ENCODE measurements at regions not wholly inside any gene's neighbourhood (a gene's known extent, or its start where the extent isn't known, plus 50 kb on each side); places are given as distances from the start of the nearest gene placed in this dataset.

DNA sequence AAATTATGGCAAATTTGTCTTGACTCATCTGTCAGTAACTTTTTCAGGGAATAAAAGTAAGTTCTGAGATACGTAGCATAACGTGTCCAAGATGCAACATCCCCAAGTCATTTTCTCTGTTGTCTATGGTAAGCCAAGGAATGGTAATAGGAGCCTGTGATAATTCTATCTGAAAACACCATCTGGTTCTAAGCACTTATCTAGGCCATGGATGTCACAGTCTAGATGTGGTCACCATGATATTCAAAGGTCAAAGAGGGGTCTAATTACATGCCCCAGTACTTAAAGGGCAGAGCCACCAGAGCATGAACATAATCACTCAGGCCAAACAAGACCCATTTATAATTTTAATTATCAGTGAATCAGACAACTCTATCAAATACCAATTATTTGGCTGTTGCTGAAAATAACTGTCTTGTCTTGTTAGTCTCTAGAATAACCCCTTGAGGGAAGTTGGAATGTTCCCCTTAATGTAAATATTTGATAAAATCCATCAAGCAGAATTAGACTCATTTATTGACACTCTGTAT, 225.1 kb upstream of the MPPED2 start:
- no peak for TF ChIP-seq GATA2 (IDR thresholded peaks at IDR 0.05; ENCODE audit: low read depth, low read length)
- TF ChIP-seq GATA3 (IDR thresholded peaks at IDR 0.05; ENCODE audit: low read depth, low read length), result no peak

DNA sequence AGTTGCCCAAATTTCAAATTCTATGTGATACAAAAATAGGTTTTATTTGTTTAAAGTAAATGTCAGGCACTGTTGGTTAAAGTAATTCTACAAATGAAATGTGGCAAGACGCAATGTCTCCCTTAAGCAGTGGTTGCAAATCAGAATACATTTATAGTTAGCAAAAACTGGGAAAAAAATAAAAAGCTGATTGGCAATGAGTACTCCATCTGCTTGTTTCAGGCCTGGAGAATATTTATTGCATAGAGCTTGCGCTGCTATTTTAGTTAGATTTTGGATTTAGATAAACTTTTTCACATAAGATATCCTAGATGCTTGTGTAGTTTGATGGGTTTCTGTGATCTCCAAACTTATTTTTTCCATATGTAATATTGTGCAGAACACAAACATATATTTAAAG, 224.0 kb upstream of the MPPED2 start:
- no peak for TF ChIP-seq GATA2 (IDR thresholded peaks at IDR 0.05; ENCODE audit: low read depth, low read length)
- no peak for TF ChIP-seq GATA3 (IDR thresholded peaks at IDR 0.05; ENCODE audit: low read depth, low read length)

DNA sequence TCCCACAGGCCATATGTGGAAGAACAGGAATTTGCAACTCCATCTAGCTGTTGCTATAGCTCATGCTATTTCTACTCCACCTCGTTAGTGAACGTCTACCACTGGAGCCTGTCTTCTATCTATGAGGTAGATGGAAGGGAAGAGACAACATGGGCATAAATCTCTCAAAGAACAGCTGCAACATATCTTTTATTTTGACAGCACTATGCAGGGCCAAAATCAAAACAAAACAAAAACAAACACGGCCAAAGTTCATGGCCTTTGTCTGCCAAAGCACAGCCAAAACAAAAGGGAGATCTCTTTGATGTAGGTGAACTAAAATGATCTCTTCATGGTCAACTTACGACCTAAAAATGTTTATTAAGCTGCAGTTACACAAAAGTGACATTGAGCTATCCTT, 215.2 kb upstream of the MPPED2 start:
- no peak for TF ChIP-seq GATA3 (IDR thresholded peaks at IDR 0.05; ENCODE audit: low read depth, low read length)
- no peak for TF ChIP-seq GATA2 (IDR thresholded peaks at IDR 0.05; ENCODE audit: low read depth, low read length)

DNA sequence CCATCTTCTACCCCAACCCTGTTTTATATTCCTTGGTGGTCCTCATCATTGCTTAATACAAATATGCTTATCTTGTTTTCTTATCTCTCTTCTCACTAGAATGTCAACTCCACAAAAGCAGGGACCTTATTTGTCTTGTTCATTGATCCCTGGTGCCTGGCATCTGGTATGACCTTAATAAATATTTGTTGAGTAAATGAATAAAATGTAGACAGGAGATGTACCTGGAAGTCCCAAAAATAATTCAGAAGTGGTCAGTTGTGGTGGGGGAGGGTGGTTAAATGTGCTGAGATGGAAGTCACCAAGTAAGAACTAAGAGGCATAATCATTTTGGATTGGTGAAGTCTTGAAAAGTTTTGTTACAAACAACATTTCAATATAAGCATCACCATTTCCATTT, 214.8 kb upstream of the MPPED2 start:
- TF ChIP-seq GATA2 (IDR thresholded peaks at IDR 0.05; ENCODE audit: low read depth, low read length) (no peak), GATA3 (IDR thresholded peaks at IDR 0.05; ENCODE audit: low read depth, low read length) (no peak)

DNA sequence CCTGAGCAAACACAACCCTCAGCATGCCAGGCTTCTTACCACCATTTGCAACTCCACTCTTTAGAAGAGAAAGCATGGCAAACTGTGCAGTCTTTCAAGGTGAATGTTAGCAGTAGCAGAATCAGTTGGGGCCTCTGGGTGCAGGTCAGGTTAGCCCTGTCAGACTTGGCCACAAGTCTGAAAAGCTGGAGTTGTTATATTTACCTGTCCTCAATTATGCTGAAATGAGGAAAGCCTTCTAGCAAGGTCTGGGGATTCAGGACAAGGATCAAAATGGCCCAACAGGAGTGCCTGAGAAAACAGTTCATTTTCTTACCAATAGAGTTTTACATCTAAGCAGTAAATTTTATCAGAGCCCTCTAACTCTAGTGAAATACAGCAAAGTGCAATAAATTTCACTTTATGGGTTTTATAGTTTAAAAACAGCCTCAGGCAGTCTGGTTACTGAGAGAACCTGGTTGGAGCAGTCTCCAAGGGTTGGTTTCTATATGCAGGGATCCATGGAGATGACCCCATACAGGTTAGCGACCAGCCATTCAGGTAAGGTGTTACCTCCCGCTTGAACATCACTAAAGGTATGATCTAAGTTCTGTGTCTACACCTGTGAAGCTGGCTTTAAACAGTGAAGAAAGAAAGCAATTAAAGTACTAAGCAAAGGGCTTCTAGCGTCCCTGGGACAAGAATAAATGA, 212.5 kb upstream of the MPPED2 start:
- TF ChIP-seq GATA3 (IDR thresholded peaks at IDR 0.05; ENCODE audit: low read depth, low read length) (no peak), GATA2 (IDR thresholded peaks at IDR 0.05; ENCODE audit: low read depth, low read length) (no peak)

DNA sequence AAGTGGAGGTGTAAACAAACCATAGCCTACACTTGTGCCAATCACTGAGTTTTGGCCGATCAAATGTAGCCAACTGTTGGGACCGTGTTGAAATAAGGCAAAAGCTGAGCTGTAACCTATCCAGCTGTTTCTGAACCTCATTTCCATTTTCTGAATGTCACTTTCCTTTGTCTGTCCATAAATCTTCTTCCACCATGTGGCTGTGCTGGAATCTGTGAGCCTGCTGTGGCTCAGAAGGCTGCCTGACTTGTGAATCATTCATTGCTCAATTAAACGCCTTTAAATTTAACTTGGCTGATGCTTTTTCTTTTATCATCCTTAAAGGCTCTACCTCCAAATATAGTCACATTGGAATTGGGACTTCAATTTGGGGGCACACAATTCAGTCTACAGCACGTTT, 203.1 kb upstream of the MPPED2 start:
- TF ChIP-seq GATA2 (IDR thresholded peaks at IDR 0.05; ENCODE audit: low read depth, low read length) (no peak), GATA3 (IDR thresholded peaks at IDR 0.05; ENCODE audit: low read depth, low read length) (no peak)

DNA sequence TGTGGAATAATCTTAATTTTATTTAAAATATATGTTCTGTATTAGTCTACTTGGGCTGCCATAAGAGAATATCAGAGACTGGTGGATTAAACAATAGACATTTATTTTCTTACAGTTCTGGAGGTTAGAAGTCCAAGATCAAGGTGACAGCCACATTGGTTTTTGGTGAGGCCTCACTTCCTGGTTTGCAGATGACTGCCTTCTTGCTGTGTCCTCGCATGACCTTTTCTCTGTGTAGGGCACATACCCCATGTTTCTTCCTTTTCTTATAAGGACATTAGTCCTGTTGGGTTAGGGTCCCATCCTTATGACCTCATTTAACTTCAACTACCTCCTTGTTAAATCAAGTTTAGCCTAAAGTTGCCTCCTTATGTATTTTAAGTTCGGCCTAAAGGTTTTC, 202.7 kb upstream of the MPPED2 start:
- TF ChIP-seq GATA3 (IDR thresholded peaks at IDR 0.05; ENCODE audit: low read depth, low read length) (no peak), GATA2 (IDR thresholded peaks at IDR 0.05; ENCODE audit: low read depth, low read length) (no peak)

DNA sequence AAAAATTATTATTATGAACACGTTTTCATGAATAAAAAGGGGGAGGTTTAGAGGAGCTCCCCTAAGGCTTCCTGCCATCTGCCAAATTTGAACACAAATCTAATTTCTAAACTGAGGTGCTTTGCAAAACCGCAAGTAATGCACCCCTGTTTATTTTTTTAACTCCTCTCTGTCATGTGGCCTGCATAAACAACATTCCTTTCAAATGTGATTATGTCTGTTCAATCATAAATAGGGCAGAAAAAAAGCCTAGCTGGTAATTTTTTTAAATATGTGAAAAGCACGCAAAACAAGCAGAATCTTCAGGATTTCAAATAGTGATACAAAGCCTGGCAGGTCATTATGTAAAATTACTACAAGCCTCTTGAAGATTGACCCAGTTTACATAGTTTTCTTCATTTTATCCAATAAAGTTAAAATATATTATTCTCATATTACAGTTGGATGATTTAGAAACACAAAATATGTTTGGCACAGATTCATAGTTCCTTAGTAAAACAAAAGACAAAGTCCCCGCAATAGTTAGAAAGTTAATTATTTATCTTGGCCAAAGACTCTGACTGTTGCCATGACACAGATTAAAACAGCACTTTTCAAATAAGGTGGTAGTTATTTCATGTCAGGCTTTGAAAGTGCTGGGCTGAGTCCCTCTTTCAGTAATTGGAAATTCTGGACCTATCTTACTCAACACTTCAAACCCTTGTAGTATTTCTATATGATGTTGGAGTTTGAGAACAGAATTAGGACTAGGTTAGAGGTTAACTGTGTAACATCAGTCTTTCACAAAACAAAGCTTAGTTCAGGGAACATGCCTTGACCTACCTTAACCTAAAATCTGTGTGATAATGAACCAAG, 200.3 kb upstream of the MPPED2 start:
- TF ChIP-seq GATA3 (IDR thresholded peaks at IDR 0.05; ENCODE audit: low read depth, low read length) (no peak), GATA2 (IDR thresholded peaks at IDR 0.05; ENCODE audit: low read depth, low read length) (no peak)

DNA sequence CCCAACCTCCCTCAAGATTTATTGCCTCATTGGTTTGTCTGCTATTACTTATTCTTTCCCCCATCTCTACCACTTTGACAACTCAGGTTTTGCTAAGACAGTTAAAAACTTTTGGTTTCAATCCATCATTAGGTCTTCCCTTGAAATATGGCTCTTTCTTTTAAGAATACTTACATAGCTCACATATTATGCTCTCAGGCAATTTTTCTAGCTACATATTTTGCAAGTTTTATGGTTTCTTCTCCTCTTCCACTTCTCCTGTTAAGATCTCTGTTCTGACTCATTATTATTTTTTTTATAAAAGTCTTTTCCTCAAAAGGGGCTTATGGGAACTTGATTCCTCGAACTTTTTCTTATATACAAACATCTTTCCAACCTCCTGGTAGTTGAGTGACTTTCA, 192.4 kb upstream of the MPPED2 start:
- TF ChIP-seq GATA3 (IDR thresholded peaks at IDR 0.05; ENCODE audit: low read depth, low read length) (no peak), GATA2 (IDR thresholded peaks at IDR 0.05; ENCODE audit: low read depth, low read length) (no peak)

DNA sequence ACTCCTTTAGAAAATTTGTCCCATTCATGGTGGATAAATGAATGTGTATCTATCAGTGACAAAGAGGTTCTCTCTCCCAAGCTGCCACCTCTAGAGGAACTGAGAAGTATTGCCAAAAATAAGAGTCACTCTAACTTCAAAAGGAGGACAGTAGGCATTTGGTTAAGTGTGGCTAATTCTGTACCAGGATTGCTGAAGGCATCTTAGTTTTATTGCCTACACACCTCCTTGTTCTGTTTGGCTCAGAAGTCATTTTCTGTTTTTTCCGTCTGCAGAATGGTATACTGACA, 189.0 kb upstream of the MPPED2 start:
- TF ChIP-seq GATA3 (IDR thresholded peaks at IDR 0.05; ENCODE audit: low read depth, low read length) (no peak), GATA2 (IDR thresholded peaks at IDR 0.05; ENCODE audit: low read depth, low read length) (no peak)

DNA sequence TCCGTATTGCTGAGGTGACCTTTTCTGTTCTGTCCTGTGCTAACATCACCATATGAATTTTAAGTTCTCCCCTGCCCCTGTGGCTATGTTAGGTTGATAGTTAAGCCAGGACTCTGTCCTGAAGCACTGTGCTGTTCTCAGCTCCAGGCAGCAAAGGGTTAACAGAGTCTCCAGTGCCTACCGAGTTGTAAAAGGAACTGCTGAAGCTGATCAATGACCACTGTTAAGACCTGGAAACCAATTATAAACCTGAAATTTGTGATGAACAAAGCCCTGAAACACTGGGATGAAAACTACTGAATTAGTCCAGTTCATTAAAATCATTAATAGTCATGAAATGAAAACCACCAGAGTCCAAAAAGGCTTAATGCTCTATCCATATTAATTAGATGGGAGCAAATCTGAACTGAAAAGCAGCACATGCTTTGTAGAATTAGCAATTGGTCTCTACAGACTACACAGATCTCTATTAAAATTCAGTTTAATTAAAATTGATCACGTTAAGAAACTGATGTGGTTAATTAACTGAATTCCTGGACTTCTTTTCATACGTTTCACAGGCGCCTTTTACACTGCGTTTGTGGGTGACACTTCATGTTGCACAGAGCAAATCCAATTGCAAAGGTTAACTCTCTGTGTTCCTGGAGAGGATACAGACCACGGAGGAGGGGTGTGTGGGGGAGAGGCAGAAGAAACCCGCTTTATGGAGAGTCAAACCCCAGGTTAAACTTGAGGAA, 188.5 kb upstream of the MPPED2 start:
- TF ChIP-seq GATA3 (IDR thresholded peaks at IDR 0.05; ENCODE audit: low read depth, low read length) (no peak), GATA2 (IDR thresholded peaks at IDR 0.05; ENCODE audit: low read depth, low read length) (no peak)

DNA sequence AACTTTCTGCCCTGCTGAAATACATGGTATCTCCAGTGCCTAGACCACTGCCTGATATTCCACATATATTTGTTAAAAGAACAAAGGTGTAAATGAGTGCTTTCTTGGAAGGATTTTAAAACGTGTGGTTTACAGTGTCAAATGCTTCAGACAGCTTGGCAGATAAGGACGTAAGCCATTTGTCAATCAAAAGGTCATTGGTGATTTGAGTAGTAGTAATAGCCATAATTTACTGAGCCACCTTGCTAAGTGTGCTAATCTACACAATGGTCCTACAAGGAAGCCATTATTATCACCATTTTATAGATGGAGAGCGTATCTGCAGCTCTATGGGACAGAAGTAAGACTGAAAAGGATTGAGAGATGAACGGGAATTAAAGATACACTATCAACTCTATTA, 186.8 kb upstream of the MPPED2 start:
- TF ChIP-seq GATA2 (IDR thresholded peaks at IDR 0.05; ENCODE audit: low read depth, low read length) (no peak), GATA3 (IDR thresholded peaks at IDR 0.05; ENCODE audit: low read depth, low read length) (no peak)

DNA sequence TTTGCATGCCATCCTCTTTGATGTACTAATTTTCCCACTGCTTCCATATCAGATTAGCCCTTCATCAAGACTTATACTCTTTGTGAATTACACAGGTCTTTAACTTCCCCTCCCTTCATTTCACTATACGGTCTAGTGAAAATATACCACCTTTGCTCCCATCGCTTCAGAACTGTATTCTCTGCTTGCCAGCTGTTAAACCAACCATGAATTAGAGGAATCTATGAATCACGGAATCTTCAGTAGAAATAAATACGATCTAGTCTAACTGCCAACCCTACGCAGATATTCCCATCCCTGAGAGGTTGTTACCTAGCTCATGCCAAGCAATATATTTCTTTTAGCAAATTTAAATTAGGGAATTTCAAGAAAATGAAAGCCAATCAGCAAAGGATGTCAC, 177.8 kb upstream of the MPPED2 start:
- TF ChIP-seq GATA3 (IDR thresholded peaks at IDR 0.05; ENCODE audit: low read depth, low read length) (no peak), GATA2 (IDR thresholded peaks at IDR 0.05; ENCODE audit: low read depth, low read length) (no peak)

DNA sequence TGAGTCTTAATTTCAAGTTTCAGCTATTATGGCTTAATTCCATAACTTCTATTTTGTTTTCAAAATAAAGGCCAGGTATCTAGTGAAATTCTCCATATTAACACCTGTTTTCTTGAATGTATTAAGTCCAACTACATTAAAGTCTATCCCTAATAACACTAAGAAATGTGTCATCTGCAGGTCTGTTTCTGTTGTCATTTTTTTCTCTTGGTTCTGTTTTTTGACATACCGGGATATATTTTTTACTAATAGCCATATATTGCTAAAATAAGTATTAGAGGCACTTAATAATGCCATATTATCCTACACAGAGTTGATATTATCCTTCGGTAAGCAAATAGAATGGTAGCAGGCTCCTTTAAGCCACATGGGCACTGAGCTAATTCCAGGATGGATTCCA, 176.0 kb upstream of the MPPED2 start:
- TF ChIP-seq GATA3 (IDR thresholded peaks at IDR 0.05; ENCODE audit: low read depth, low read length) (no peak), GATA2 (IDR thresholded peaks at IDR 0.05; ENCODE audit: low read depth, low read length) (no peak)

All from SH-SY5Y (cell line).